HG02938 (cell line): ENCODE measurements at regions not wholly inside any gene's neighbourhood (a gene's known extent, or its start where the extent isn't known, plus 50 kb on each side); places are given as distances from the start of the nearest gene placed in this dataset.
"Not testable (repeated sequence)": the region's sequence is repeated elsewhere in the genome, so short reads cannot be mapped to it uniquely, and the experiment has no call there.

Experiments
- ATAC-seq: cut with Tn5 transposase; IDR thresholded peaks from one replicate; pipeline ENCODE4 v1.9.1; 2021; ENCODE audit warnings: mild to moderate bottlenecking, moderate library complexity; ENCODE audit not compliant: unreplicated experiment

GRCh38 chr5:37971483-37972024 is 131.7 kb upstream of the GDNF start:
- ATAC-seq: no peak

GRCh38 chr5:37966871-37967270 is 127.0 kb upstream of the GDNF start:
- no peak for ATAC-seq

DNA sequence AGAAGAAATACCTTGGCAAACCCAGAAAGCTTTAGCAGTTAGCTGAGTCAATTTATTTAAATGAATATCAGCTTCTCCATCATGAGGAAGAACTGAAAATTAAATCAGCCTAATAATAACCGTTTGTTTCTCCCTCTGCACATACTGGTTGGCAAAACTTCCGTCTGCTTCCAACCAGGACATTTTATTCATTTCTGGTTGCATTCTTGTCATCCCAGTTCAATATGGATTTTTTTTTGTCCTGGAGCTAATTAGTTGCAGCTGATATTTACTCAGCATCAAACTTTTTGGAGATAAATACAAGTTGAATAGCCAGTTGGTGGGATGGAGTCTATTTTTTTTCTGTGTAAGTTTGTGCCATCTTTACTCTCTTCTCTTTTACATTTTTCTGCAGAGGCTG is 126.5 kb upstream of the GDNF start:
- no peak for ATAC-seq

- no peak for ATAC-seq
Measured at GRCh38 chr5:37962389-37962788, 122.5 kb upstream of the GDNF start.

DNA sequence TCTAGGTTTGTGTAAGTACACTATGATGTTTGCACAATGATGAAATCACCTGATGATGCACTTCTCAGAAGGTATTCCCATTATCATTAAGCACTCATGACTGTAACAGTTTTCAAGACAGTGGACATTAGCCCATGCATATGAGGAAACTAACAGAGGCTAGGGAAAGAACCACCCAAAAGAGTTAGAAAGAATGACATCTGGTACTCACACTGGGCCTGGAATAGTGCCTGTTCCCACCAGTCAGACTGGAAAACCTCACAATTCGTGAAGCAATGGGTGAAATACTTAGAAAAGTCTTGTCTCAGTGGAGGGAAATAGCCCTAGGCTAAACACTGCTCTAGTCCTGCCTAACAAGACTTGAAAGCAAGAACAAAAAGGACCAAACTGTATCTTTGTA is 117.4 kb upstream of the GDNF start:
- no peak for ATAC-seq

GRCh38 chr5:37955748-37956147 is 115.9 kb upstream of the GDNF start:
- ATAC-seq: no peak

GRCh38 chr5:37954561-37954960 is 114.7 kb upstream of the GDNF start:
- no peak for ATAC-seq

GRCh38 chr5:37951946-37952721 is 112.3 kb upstream of the GDNF start:
- ATAC-seq: no peak

- no peak for ATAC-seq
Measured at GRCh38 chr5:37950436-37950835, 110.6 kb upstream of the GDNF start.

- ATAC-seq: no peak
Measured at GRCh38 chr5:37945446-37945845, 105.6 kb upstream of the GDNF start.

DNA sequence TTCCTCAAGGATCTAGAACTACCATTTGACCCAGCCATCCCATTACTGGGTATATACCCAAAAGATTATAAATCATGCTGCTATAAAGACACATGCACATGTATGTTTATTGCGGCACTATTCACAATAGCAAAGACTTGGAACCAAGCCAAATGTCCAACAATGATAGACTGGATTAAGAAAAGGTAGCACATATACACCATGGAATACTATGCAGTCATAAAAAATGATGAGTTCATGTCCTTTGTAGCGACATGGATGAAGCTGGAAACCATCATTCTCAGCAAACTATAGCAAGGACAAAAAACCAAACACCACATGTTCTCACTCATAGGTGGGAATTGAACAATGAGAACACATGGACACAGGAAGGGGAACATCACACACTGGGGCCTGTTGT is 103.3 kb upstream of the GDNF start:
- ATAC-seq: not testable (repeated sequence)

DNA sequence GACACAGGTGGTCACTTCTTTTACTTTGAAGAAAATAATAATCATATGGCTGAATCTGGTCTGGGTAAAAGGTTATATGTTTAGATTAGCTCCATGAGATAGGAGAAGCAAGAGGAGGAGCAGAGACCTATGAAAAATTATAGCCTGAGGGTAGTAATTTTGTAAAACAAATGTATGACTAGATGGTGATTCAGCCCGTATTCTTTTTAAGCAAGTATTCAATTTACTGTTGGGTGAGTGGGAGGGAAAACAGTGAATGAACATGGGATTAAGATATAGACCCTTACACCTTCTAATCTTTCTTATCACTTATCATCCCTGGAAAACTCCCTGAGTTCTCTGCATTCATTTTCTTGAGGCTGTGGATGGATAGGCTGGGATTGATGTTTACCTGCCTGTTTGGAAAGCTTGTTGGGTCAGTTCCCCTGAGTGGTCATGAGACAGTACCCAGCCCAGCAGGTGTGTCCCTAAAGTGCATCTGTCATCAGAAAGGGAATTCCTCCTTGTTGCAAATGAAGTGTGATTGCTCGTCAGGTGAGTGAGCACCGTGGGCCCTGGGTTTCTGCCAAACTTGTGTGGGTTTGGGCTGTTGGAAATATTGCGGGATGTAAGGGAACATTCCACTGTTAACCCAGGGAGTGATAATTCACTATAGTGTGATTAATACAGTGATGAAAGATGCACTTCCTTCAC is 101.2 kb upstream of the GDNF start:
- no peak for ATAC-seq

DNA sequence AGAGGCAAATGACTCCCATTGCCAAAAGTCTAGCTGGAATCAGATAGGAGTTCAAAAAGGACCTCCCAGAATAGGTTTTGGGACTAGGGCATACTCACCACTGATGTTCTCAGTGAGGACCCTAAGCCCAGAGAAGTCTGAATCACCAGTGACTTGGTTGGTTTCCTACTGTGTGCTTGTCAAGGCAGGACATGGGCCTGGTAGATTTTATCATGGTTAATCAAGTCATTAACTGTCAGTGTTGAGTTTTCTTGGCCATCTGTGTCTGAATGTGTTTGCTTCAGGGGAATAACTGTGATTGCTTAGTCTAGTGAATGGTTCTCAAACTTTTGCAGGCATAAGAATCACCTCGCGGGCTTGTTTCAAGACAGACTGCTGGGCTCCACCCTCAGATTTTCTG is 99.0 kb upstream of the GDNF start:
- ATAC-seq: no peak

DNA sequence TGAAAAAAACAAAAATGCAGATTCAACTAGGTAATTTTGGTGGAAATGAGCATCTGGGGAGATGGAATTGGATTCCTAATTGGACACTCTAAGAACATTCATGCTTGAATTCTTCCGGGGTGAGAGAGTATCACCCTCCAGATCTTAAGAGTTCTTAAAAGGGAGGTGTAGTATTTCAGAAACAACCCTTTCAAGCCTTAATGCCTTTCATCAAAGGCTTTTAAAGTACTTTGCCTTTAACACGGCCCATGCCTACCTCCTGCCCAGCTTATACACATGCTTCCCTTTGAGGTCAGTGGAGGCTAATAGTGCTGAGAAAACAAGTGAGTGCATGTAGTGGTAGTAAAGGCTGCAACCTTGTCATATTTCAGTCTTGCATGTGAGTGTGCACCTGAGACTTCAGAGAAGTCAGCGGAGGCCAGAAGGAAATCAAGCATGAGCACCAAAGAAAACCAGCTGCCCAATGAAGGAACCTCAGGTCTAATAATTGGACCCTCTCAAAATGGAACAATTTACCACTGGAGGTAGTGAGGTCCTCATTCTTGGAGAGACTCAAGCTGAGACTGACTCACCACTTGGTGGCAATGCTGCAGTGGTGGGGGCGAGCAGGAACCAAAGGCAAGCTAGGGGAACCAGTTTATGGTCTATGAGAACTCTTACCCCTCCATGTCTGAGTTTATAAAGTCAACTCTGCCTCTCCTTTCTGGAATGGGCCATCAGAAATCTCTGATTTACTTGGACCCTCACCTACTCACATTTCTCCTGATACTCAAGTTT is 98.4 kb upstream of the GDNF start:
- no peak for ATAC-seq

- no peak for ATAC-seq
Measured at GRCh38 chr5:37936091-37936490, 96.2 kb upstream of the GDNF start.

DNA sequence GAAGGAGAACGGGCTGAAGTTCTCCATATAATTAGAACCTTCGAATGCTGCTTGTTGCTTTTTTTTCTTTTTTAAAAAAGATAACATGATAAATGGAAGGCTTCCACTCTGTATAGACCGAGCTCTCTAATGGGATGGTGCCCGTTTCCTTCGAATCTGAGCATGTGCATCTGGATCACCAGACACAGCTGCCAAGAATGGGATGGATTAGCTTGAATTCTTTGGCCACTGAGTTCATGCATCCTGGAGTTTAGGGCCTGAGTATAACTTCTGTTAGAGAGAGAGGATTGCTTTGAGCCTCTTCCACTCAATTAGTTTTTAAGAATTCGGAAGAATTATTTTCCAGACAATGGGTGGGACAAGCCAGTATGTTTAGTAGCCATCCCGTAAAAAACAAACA is 93.7 kb upstream of the GDNF start:
- no peak for ATAC-seq

DNA sequence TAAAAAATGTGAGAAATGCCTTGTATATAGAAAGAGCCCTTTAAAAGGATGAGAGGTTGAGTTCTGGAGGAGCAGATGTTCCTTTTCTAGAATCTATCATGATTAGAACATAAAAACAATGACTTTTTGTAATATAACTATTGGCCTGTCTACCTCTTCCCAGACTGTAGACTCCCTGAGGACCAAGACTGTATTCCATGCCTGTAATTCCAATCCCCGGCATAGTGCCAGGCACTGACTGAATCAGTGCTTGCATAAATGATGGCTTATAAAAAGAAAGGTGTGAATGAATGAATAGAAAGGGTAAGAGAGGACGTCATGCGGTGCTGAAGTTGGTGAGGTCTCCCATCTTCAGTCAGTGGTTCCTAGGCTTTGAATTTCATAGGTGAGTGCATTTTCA is 92.6 kb upstream of the GDNF start:
- ATAC-seq: no peak

- ATAC-seq: no peak
Measured at GRCh38 chr5:37931541-37931940, 91.7 kb upstream of the GDNF start.

DNA sequence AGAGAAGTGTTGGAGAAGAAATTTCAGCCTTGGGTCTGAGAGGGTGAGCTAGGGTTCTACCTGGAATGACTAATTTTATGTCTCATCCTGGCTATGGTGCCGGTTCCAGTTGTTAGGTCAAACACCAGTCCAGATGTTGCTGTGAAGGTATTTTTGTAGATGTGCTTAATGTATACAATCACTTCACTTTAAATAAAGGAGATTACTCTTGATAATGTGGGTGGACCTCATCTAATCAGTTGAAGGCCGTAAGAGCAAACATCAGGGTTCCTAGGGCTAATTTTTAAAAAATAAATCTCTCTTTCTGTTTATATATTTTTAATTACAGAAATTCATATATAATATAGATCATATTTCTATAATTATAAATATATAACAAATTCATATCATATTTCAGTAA is 90.5 kb upstream of the GDNF start:
- no peak for ATAC-seq

GRCh38 chr5:37929791-37930190 is 90.0 kb upstream of the GDNF start:
- no peak for ATAC-seq

DNA sequence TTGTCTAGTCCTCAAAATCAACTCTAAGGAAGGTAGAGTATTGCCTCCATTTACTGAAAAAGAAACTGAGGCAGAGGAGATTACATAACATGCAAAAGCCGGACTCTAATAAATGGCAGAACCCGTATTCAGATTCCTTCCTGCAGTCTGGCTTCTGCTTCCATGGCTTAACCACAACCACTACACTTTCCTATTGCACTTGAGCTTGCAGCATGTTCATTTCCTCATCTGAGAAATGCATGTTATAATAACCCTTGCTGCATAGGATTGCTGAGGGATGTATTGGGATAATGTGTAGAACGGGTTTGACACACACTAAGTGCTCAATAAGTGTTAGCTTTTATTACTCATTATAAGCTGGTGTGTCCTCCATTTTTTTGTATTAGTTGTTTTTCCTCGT is 87.9 kb upstream of the GDNF start:
- ATAC-seq: not testable (repeated sequence)

- ATAC-seq: no peak
Measured at GRCh38 chr5:37926732-37927131, 86.9 kb upstream of the GDNF start.
